ENCODE measurements at regions not wholly inside any gene's neighbourhood (a gene's known extent, or its start where the extent isn't known, plus 50 kb on each side); places are given as distances from the start of the nearest gene placed in this dataset.
"Not testable (repeated sequence)": the region's sequence is repeated elsewhere in the genome, so short reads cannot be mapped to it uniquely, and the experiment has no call there.

DNA sequence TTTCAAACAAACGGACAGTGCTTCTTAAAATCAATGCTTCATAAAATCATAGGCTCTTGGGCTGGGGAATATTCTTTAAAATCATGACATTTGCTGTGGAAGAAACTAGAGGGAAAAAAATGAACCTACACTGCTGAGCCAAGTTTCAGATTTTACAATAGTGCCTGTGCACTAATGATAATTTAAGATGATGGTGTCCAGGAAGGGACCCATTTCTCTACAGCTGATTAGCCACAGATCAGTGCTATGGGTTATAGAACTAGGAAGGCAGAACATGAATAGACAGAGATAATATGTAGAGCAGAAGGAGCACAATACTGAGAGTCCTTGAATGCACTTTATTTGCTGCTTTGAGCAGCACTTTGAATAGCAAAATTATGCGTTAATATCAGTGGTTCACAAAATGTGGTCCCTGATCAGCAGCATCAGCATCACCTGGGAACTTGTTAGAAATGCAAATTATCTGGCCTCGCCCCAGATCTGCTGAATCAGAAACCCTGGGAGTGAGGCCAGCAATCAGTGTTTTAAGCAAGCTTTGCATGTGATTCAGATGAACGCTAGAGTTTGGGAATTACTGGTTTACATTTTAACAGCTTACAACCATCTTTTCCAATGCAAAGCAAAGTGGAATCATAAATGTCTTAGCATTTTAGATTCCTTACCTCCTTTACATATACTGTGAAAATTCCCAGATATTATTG is 135.8 kb upstream of the ANKRD28 start:
- in situ Hi-C loops (cut with MboI; ENCODE audit: low pct_unique_long_range_greater_than_20kb, low sequenced_read_pairs, unreplicated experiment): no loop called here
- DNase-seq (ENCODE audit: low spot score): no peak

DNA sequence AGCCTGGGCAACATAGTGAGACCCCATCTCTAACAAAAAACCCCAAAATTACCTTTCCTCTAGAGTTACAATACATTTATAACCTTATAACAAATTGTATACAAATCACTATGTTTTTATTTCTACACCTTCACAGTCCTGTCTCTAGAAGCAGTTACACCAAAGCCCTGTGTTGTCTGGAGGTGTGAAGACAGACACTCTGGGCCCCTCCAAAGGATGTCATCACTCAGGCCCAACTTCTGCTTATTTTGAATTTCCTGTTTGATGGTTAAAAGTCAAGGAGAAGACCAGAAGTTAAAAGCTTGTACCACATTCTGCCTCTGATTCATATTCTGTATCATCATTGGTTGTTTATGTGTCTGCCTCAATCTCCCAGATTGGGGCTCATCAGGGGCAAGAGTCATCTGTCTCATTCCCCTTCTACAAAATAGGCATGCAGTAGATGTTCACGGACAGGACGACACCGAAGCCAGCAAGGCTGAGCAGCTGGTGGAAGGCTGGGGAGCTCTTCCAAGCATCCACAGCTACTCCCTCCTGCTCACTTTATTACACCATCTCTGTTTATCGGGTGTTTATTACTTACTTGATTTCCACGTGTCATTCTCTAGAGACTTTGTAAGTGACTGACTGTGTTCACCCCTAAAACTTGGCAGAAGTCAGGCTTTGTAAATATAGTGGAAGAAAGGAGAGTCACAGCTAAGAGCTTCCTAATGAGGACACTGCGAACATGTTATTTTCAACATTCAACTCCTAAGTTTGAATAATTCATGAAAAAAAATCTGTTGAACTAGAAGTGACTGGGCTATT is 136.8 kb upstream of the ANKRD28 start:
- TF ChIP-seq, protein P1, sequence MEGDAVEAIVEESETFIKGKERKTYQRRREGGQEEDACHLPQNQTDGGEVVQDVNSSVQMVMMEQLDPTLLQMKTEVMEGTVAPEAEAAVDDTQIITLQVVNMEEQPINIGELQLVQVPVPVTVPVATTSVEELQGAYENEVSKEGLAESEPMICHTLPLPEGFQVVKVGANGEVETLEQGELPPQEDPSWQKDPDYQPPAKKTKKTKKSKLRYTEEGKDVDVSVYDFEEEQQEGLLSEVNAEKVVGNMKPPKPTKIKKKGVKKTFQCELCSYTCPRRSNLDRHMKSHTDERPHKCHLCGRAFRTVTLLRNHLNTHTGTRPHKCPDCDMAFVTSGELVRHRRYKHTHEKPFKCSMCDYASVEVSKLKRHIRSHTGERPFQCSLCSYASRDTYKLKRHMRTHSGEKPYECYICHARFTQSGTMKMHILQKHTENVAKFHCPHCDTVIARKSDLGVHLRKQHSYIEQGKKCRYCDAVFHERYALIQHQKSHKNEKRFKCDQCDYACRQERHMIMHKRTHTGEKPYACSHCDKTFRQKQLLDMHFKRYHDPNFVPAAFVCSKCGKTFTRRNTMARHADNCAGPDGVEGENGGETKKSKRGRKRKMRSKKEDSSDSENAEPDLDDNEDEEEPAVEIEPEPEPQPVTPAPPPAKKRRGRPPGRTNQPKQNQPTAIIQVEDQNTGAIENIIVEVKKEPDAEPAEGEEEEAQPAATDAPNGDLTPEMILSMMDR (IDR thresholded peaks at IDR 0.05; ENCODE audit: extremely low read depth, insufficient read depth, missing control alignments): no peak
- no peak for DNase-seq (ENCODE audit: low spot score)
- in situ Hi-C loops (cut with MboI; ENCODE audit: low pct_unique_long_range_greater_than_20kb, low sequenced_read_pairs, unreplicated experiment): no loop called here

More for the DNA sequence above, 135.8 kb upstream of the ANKRD28 start:
- TF ChIP-seq, protein P1 (IDR thresholded peaks at IDR 0.05; ENCODE audit: extremely low read depth, insufficient read depth, missing control alignments): no peak

DNA sequence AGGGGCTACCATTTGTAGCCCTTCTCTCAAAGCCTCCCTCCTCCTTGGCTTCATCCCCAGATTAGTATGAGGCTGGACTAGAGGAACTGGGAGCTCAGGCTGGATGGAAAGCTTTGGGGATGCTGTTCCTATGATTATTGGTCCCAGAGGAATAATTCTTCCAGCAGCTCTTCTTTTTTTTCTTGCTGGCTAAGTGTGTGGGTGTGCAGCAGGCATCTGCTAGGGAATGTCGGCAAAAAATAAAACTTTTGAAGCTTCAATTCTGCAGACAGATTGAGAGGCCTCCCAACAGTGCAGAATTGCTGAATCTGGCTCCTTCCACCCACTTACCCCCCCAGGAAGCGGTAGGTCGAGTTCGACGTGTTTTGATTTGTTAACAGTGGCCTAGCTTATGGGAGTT is 138.5 kb upstream of the ANKRD28 start:
- TF ChIP-seq, protein P1 (IDR thresholded peaks at IDR 0.05; ENCODE audit: extremely low read depth, insufficient read depth, missing control alignments): no peak
- in situ Hi-C loops (cut with MboI; ENCODE audit: low pct_unique_long_range_greater_than_20kb, low sequenced_read_pairs, unreplicated experiment): no loop called here
- no peak for DNase-seq (ENCODE audit: low spot score)

DNA sequence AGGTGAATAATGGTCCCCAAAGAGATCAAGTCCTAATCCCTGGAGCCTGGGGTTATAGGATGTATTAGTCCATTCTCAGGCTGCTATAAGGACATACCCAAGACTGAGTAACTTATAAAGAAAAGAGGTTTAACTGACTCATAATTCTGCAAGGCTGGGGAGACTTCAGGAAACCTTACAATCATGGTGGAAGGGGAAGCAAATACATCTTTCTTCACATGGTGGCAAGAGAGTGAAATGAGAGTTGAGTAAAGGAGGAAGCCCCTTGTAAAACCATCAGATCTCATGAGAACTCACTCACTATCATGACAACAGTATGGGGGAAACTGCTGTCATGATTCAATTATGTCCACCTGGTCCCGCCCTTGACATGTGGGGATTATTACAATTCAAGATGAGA is 142.9 kb upstream of the ANKRD28 start:
- TF ChIP-seq, protein P1 (IDR thresholded peaks at IDR 0.05; ENCODE audit: extremely low read depth, insufficient read depth, missing control alignments): no peak
- in situ Hi-C loops (cut with MboI; ENCODE audit: low pct_unique_long_range_greater_than_20kb, low sequenced_read_pairs, unreplicated experiment): no loop called here

DNA sequence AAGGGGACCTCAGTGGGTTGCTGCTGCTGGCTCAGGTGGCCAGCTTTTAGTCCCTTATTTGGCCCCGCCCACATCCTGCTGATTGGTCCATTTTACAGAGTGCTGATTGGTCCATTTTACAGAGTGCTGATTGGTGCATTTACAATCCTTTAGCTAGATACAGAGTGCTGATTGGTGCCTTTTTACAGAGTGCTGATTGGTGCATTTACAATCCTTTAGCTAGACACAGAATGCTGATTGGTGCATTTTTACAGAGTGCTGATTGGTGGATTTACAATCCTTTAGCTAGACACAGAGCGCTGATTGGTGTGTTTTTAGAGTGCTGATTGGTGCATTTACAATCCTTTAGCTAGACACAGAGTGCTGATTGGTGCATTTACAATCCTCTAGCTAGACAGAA is 143.7 kb upstream of the ANKRD28 start:
- DNase-seq (ENCODE audit: low spot score); in situ Hi-C loops (cut with MboI; ENCODE audit: low pct_unique_long_range_greater_than_20kb, low sequenced_read_pairs, unreplicated experiment): not testable (repeated sequence)

More for the DNA sequence above, 142.9 kb upstream of the ANKRD28 start:
- DNase-seq (ENCODE audit: low spot score): no peak

DNA sequence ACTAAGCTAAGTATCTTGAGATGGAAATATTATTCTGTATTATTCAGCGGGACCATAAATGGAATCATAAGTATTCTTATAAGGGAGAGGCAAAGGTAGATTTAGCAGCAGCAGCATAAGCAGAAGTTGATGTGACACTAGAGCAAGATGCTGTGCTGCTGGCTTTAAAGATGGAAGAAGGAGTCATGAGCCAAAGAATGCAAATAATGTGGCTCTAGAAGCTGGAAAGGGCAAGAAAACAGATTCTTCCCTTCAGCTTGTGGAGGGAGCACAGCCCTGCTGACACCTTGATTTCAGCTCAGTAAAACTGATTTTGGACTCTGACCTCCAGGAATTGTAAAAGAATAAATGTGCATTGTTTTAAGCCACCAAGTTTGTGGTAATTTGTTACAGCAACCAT is 144.2 kb upstream of the ANKRD28 start:
- TF ChIP-seq, protein P1 (IDR thresholded peaks at IDR 0.05; ENCODE audit: extremely low read depth, insufficient read depth, missing control alignments): no peak
- DNase-seq (ENCODE audit: low spot score): no peak
- in situ Hi-C loops (cut with MboI; ENCODE audit: low pct_unique_long_range_greater_than_20kb, low sequenced_read_pairs, unreplicated experiment): no loop called here

DNA sequence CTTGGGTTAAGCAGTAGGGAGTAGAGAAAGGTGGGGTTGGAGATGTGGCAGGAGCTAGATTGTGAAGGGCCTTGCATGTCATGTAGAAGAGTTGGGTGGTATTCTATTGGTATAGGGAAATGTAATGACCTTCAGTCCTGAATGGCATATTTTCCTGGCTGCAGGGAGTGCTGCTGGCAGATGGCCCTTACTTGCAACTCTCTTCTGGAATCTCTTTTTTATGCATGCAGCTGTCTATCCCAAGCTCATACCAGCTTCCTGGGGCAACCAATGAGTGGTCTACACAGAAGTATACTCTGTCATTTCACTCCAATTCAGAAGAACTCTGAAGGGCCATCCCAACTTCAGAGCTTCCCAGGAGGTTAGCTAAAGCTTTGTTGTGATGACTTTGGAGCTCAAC is 144.7 kb upstream of the ANKRD28 start:
- DNase-seq (ENCODE audit: low spot score): no peak
- TF ChIP-seq, protein P1 (IDR thresholded peaks at IDR 0.05; ENCODE audit: extremely low read depth, insufficient read depth, missing control alignments): no peak
- in situ Hi-C loops (cut with MboI; ENCODE audit: low pct_unique_long_range_greater_than_20kb, low sequenced_read_pairs, unreplicated experiment): no loop called here
